Activated CD8-positive, alpha-beta memory T cell treated with anti-CD3 and anti-CD28 coated beads, Interleukin-2, amount 10 ng/mL, durations not matched to agents 7 days and 5 days (primary cell): ENCODE measurements at regions not wholly inside any gene's neighbourhood (a gene's known extent, or its start where the extent isn't known, plus 50 kb on each side); places are given as distances from the start of the nearest gene placed in this dataset.

Source experiments
- ATAC-seq: fragments of 150-1000 bp; cut with Tn5 transposase; one replicate; pipeline ENCODE4 v1.10.0; 2021; ENCODE audit warnings: moderate library complexity
- CTCF ChIA-PET: fragments of 350-600 bp; sonication (Branson Sonifier 250); formaldehyde crosslinking; loops from one replicate; lab custom pipeline; 2021; ENCODE audit warnings: antibody characterized with exemption; lab: Charles Lee
- DNase-seq: peaks from one replicate; pipeline ENCODE4 v3.0.0-alpha.2; 2020
- H3K27ac Mint-ChIP-seq: one replicate; pipeline ENCODE4 v1.8.0; 2021; ENCODE audit warnings: mild to moderate bottlenecking, mixed read lengths
- H3K27me3 Mint-ChIP-seq: one replicate; pipeline ENCODE4 v1.8.0; 2021; ENCODE audit warnings: mixed read lengths
- H3K36me3 Mint-ChIP-seq: one replicate; pipeline ENCODE4 v1.8.0; 2021; ENCODE audit warnings: mild to moderate bottlenecking, mixed read lengths
- H3K4me1 Mint-ChIP-seq: one replicate; pipeline ENCODE4 v1.8.0; 2021; ENCODE audit warnings: mixed read lengths
- H3K4me3 Mint-ChIP-seq: one replicate; pipeline ENCODE4 v1.8.0; 2021; ENCODE audit warnings: mild to moderate bottlenecking, moderate library complexity, mixed read lengths
- H3K9me3 Mint-ChIP-seq: one replicate; pipeline ENCODE4 v1.8.0; 2022; ENCODE audit warnings: low read depth, mixed read lengths

- Mint-ChIP-seq H3K4me1 (peaks cover 9% of the 10 kb centered on the region), H3K9me3 (no peaks in the 10 kb centered on the region), H3K27ac (no peak overlapping the region), H3K36me3 (no peaks in the 10 kb centered on the region), H3K4me3 (no peak overlapping the region), H3K27me3 (no peaks in the 10 kb centered on the region)
- ATAC-seq (no peak), DNase-seq (no peak)
- CTCF ChIA-PET = no interaction called here
Observed at GRCh38 chr2:8030573-8031303, 651.1 kb upstream of the ID2 start.

- no peak overlapping the region for H3K27ac Mint-ChIP-seq
- no peak overlapping the region for H3K4me3 Mint-ChIP-seq
- peaks cover 9% of the 10 kb centered on the region for H3K4me1 Mint-ChIP-seq
- H3K9me3 Mint-ChIP-seq = no peaks in the 10 kb centered on the region
- ATAC-seq (no peak), DNase-seq (no peak)
- H3K27me3 Mint-ChIP-seq = no peaks in the 10 kb centered on the region
- CTCF ChIA-PET = no interaction called here
- no peaks in the 10 kb centered on the region for H3K36me3 Mint-ChIP-seq
Observed at GRCh38 chr2:8031370-8031769, 650.5 kb upstream of the ID2 start.

GRCh38 chr2:8033546-8034096, 648.2 kb upstream of the ID2 start:
- DNase-seq (no peak), ATAC-seq (no peak)
- Mint-ChIP-seq H3K9me3 (no peaks in the 10 kb centered on the region), H3K4me3 (no peak overlapping the region), H3K27ac (no peak overlapping the region), H3K27me3 (no peaks in the 10 kb centered on the region), H3K36me3 (peaks cover 5% of the 10 kb centered on the region), H3K4me1 (peaks cover 9% of the 10 kb centered on the region)
- CTCF ChIA-PET = interaction anchor here (1.1 to 1.5 kb wide), 2 partner anchors 11 to 15 kb away, joined by 3 read pairs; no protein-coding TSS in a partner anchor

- Mint-ChIP-seq H3K36me3 (peaks cover 7% of the 10 kb centered on the region), H3K27me3 (no peaks in the 10 kb centered on the region), H3K4me3 (no peak overlapping the region), H3K27ac (no peak overlapping the region), H3K9me3 (no peaks in the 10 kb centered on the region), H3K4me1 (peaks cover 5% of the 10 kb centered on the region)
- CTCF ChIA-PET = no interaction called here
- no peak for ATAC-seq
- no peak for DNase-seq
Observed at GRCh38 chr2:8036366-8036765, 645.5 kb upstream of the ID2 start.

- H3K27ac Mint-ChIP-seq = no peak overlapping the region
- no peak for ATAC-seq
- no peaks in the 10 kb centered on the region for H3K27me3 Mint-ChIP-seq
- CTCF ChIA-PET = no interaction called here
- peaks cover 14% of the 10 kb centered on the region for H3K36me3 Mint-ChIP-seq
- no peak for DNase-seq
- H3K4me1 Mint-ChIP-seq = no peaks in the 10 kb centered on the region
- no peak overlapping the region for H3K4me3 Mint-ChIP-seq
- H3K9me3 Mint-ChIP-seq = peaks cover under 1% of the 10 kb centered on the region
Observed at GRCh38 chr2:8039732-8040131, 642.1 kb upstream of the ID2 start.

- peaks cover 20% of the 10 kb centered on the region for H3K36me3 Mint-ChIP-seq
- CTCF ChIA-PET = no interaction called here
- DNase-seq = no peak
- peaks cover 5% of the 10 kb centered on the region for H3K9me3 Mint-ChIP-seq
- H3K4me3 Mint-ChIP-seq = no peak overlapping the region
- no peaks in the 10 kb centered on the region for H3K27me3 Mint-ChIP-seq
- no peak overlapping the region for H3K27ac Mint-ChIP-seq
- no peaks in the 10 kb centered on the region for H3K4me1 Mint-ChIP-seq
- ATAC-seq = no peak
Observed at GRCh38 chr2:8043295-8043694, 638.6 kb upstream of the ID2 start.

- no peak for DNase-seq
- CTCF ChIA-PET = interaction anchor here (1.0 to 1.4 kb wide), 2 partner anchors 10 to 649 kb away, joined by 3 read pairs; no protein-coding TSS in a partner anchor
- Mint-ChIP-seq H3K4me1 (peaks cover 7% of the 10 kb centered on the region), H3K9me3 (peaks cover 5% of the 10 kb centered on the region), H3K36me3 (peaks cover 23% of the 10 kb centered on the region), H3K4me3 (no peak overlapping the region), H3K27ac (no peak overlapping the region), H3K27me3 (no peaks in the 10 kb centered on the region)
- no peak for ATAC-seq
Observed at GRCh38 chr2:8044046-8044594, 637.7 kb upstream of the ID2 start.

- Mint-ChIP-seq H3K27ac (no peak overlapping the region), H3K9me3 (peaks cover 5% of the 10 kb centered on the region), H3K36me3 (peaks cover 21% of the 10 kb centered on the region), H3K4me1 (peaks cover 17% of the 10 kb centered on the region), H3K4me3 (no peak overlapping the region), H3K27me3 (no peaks in the 10 kb centered on the region)
- no peak for DNase-seq
- CTCF ChIA-PET = interaction anchor here (1.0 to 1.4 kb wide), 2 partner anchors 11 to 648 kb away, joined by 3 read pairs; no protein-coding TSS in a partner anchor
- no peak for ATAC-seq
Observed at GRCh38 chr2:8045081-8045614, 636.7 kb upstream of the ID2 start.

- CTCF ChIA-PET = no interaction called here
- no peak for DNase-seq
- H3K9me3 Mint-ChIP-seq = peaks cover 8% of the 10 kb centered on the region
- no peak overlapping the region for H3K27ac Mint-ChIP-seq
- no peak overlapping the region for H3K4me3 Mint-ChIP-seq
- H3K4me1 Mint-ChIP-seq = peaks cover 31% of the 10 kb centered on the region
- H3K27me3 Mint-ChIP-seq = no peaks in the 10 kb centered on the region
- ATAC-seq = no peak
- H3K36me3 Mint-ChIP-seq = peaks cover 32% of the 10 kb centered on the region
Observed at GRCh38 chr2:8046849-8047248, 635.0 kb upstream of the ID2 start.

- CTCF ChIA-PET = no interaction called here
- no peak for DNase-seq
- H3K4me1 Mint-ChIP-seq = peaks cover 44% of the 10 kb centered on the region
- ATAC-seq = no peak
- H3K4me3 Mint-ChIP-seq = no peak overlapping the region
- peaks cover 38% of the 10 kb centered on the region for H3K36me3 Mint-ChIP-seq
- no peaks in the 10 kb centered on the region for H3K27me3 Mint-ChIP-seq
- peak overlapping the region; percentile 89 for H3K27ac Mint-ChIP-seq
- H3K9me3 Mint-ChIP-seq = peaks cover 8% of the 10 kb centered on the region
Observed at GRCh38 chr2:8049176-8049575, 632.7 kb upstream of the ID2 start.

GRCh38 chr2:8049851-8050571, 631.8 kb upstream of the ID2 start:
- Mint-ChIP-seq H3K27me3 (no peaks in the 10 kb centered on the region), H3K9me3 (peaks cover 4% of the 10 kb centered on the region), H3K4me3 (peak overlapping the region; percentile 28)

GRCh38 chr2:8053216-8053615, 628.6 kb upstream of the ID2 start:
- Mint-ChIP-seq H3K4me3 (no peak overlapping the region), H3K36me3 (peaks cover 42% of the 10 kb centered on the region), H3K27ac (no peak overlapping the region), H3K27me3 (no peaks in the 10 kb centered on the region), H3K4me1 (peaks cover 45% of the 10 kb centered on the region), H3K9me3 (peaks cover 14% of the 10 kb centered on the region)
- no peak for ATAC-seq
- CTCF ChIA-PET = interaction anchor here (1.4 kb wide), 1 partner anchor 380 kb away, joined by 3 read pairs; no protein-coding TSS in a partner anchor
- no peak for DNase-seq

More at GRCh38 chr2:8049851-8050571, 631.8 kb upstream of the ID2 start:
- CTCF ChIA-PET = no interaction called here
- peaks cover 36% of the 10 kb centered on the region for H3K36me3 Mint-ChIP-seq
- H3K27ac Mint-ChIP-seq = peak overlapping the region; percentile 89
- H3K4me1 Mint-ChIP-seq = peaks cover 44% of the 10 kb centered on the region
- ATAC-seq (peak; percentile 96), DNase-seq (peak; percentile 86)

GRCh38 chr2:8054070-8054469, 627.8 kb upstream of the ID2 start:
- Mint-ChIP-seq H3K27me3 (no peaks in the 10 kb centered on the region), H3K9me3 (peaks cover 15% of the 10 kb centered on the region), H3K36me3 (peaks cover 41% of the 10 kb centered on the region), H3K4me1 (peaks cover 44% of the 10 kb centered on the region), H3K4me3 (no peak overlapping the region), H3K27ac (no peak overlapping the region)
- CTCF ChIA-PET = interaction anchor here (1.4 kb wide), 1 partner anchor 380 kb away, joined by 3 read pairs; no protein-coding TSS in a partner anchor
- ATAC-seq (no peak), DNase-seq (no peak)
